Upper lobe of left lung (tissue), 6 donors: ENCODE measurements at regions not wholly inside any gene's neighbourhood (a gene's known extent, or its start where the extent isn't known, plus 50 kb on each side); places are given as distances from the start of the nearest gene placed in this dataset.

ENCODE experiments used
- ATAC-seq, 2 donors: fragments of 200-7000 bp; cut with Tn5 transposase; one replicate each; pipeline ENCODE4 v1.9.1; 2022; ENCODE audit warnings: mild to moderate bottlenecking in 2 of 2, moderate library complexity in 2 of 2; ENCODE audit not compliant: low FRiP score in 2 of 2
- DNase-seq, 2 donors: peaks; one replicate each; pipeline ENCODE4 v3.0.0-alpha.2; 2019 to 2020
- H3K27ac ChIP-seq, 4 donors: fragments of 200-600 bp; sonication (generic); one replicate each; pipeline ENCODE4 v1.5.1; 2016 to 2019
- H3K27me3 ChIP-seq, 4 donors: fragments of 200-600 bp; sonication (generic); one replicate each; pipeline ENCODE4 v1.5.1; 2017 to 2019
- H3K36me3 ChIP-seq, 4 donors: fragments of 200-600 bp; sonication (generic); one replicate each; pipeline ENCODE4 v1.5.1; 2016 to 2019
- H3K4me1 ChIP-seq, 4 donors: fragments of 200-600 bp; sonication (generic); one replicate each; pipeline ENCODE4 v1.5.1; 2018 to 2019
- H3K4me3 ChIP-seq, 4 donors: fragments of 200-600 bp; sonication (generic); one replicate each; pipeline ENCODE4 v1.5.1; 2017 to 2019; ENCODE audit warnings: mild to moderate bottlenecking in 2 of 4, moderate library complexity in 1 of 4
- H3K9me3 ChIP-seq, 4 donors: fragments of 200-600 bp; sonication (generic); one replicate each; pipeline ENCODE4 v1.5.1; 2018 to 2019
- CTCF ChIP-seq, 6 experiments: fragments of 450-650 bp in 4 of 6; fragments of 200-600 bp in 2 of 6; sonication (generic) in 2 of 6; IDR thresholded peaks; one replicate each; pipeline ENCODE4 v1.5.1; 2016 to 2019; ENCODE audit warnings: antibody characterized with exemption in 6 of 6
- EP300 ChIP-seq, 4 donors: sonication (generic); formaldehyde crosslinking; IDR thresholded peaks; one replicate each; pipeline ENCODE4 v1.5.1; 2017; ENCODE audit warnings: antibody characterized with exemption in 4 of 4, control low read depth in 2 of 4
- POLR2A ChIP-seq, 4 donors: fragments of 450-650 bp; IDR thresholded peaks; one replicate each; pipeline ENCODE4 v1.5.1; 2016 to 2017; ENCODE audit warnings: antibody characterized with exemption in 4 of 4, mild to moderate bottlenecking in 2 of 4
- POLR2AphosphoS5 ChIP-seq, 2 donors: sonication (generic); formaldehyde crosslinking; IDR thresholded peaks; one replicate each; pipeline ENCODE4 v1.5.1; 2017; ENCODE audit warnings: antibody characterized with exemption in 2 of 2
- WGBS, 2 donors: methylation state at CpG; one replicate each; pipeline ENCODE4 v1.1.5; 2017 to 2018; 5-methylcytosine and 5-hydroxymethylcytosine counted together
- donor health status: DM: no; HTN: no; CAD: no; lungs with moderate emphysema.
- donor health status: DM: no; HTN: yes; CAD: no; lungs with severe emphysema.

- no peak overlapping the region for H3K4me3 ChIP-seq
- ATAC-seq: no peak
- no peak overlapping the region for H3K27ac ChIP-seq
- 68 to 89% methylated on average over 1 of the region's 1 CpG for WGBS, 2 donors
- no peaks in the 10 kb centered on the region for H3K36me3 ChIP-seq
- TF ChIP-seq CTCF (IDR thresholded peaks at IDR 0.05) (no peak), POLR2AphosphoS5 (IDR thresholded peaks at IDR 0.05) (no peak), POLR2A (IDR thresholded peaks at IDR 0.05) (no peak), EP300 (IDR thresholded peaks at IDR 0.05) (no peak)
- H3K9me3 ChIP-seq: no peaks in the 10 kb centered on the region
- DNase-seq: no peak
- no peaks in the 10 kb centered on the region for H3K27me3 ChIP-seq
- no peaks in the 10 kb centered on the region for H3K4me1 ChIP-seq
Measured at GRCh38 chr3:80087767-80088166, 320.0 kb upstream of the ROBO1 start.

- Histone ChIP-seq H3K4me3 (no peak overlapping the region), H3K27me3 (no peaks in the 10 kb centered on the region), H3K27ac (no peak overlapping the region), H3K36me3 (no peaks in the 10 kb centered on the region), H3K4me1 (no peaks in the 10 kb centered on the region), H3K9me3 (no peaks in the 10 kb centered on the region)
- no peak for DNase-seq
- TF ChIP-seq POLR2AphosphoS5 (IDR thresholded peaks at IDR 0.05) (no peak), CTCF (IDR thresholded peaks at IDR 0.05) (no peak), POLR2A (IDR thresholded peaks at IDR 0.05) (no peak), EP300 (IDR thresholded peaks at IDR 0.05) (no peak)
- ATAC-seq: no peak
Measured at GRCh38 chr3:80086426-80086825, 318.6 kb upstream of the ROBO1 start.

- Histone ChIP-seq H3K27ac (no peak overlapping the region), H3K36me3 (no peaks in the 10 kb centered on the region), H3K4me3 (no peak overlapping the region), H3K9me3 (no peaks in the 10 kb centered on the region), H3K4me1 (no peaks in the 10 kb centered on the region), H3K27me3 (no peaks in the 10 kb centered on the region)
- no peak for TF ChIP-seq POLR2A (IDR thresholded peaks at IDR 0.05)
- no peak for TF ChIP-seq POLR2AphosphoS5 (IDR thresholded peaks at IDR 0.05)
- TF ChIP-seq EP300 (IDR thresholded peaks at IDR 0.05): no peak
- TF ChIP-seq CTCF (IDR thresholded peaks at IDR 0.05): no peak
- DNase-seq (no peak), ATAC-seq (no peak)
Measured at GRCh38 chr3:80079886-80080285, 312.1 kb upstream of the ROBO1 start.

- Histone ChIP-seq H3K36me3 (no peaks in the 10 kb centered on the region), H3K27ac (no peak overlapping the region), H3K27me3 (no peaks in the 10 kb centered on the region), H3K9me3 (no peaks in the 10 kb centered on the region), H3K4me1 (no peaks in the 10 kb centered on the region), H3K4me3 (no peak overlapping the region)
- ATAC-seq (no peak), DNase-seq (no peak)
- TF ChIP-seq CTCF (IDR thresholded peaks at IDR 0.05) (no peak), POLR2AphosphoS5 (IDR thresholded peaks at IDR 0.05) (no peak), EP300 (IDR thresholded peaks at IDR 0.05) (no peak), POLR2A (IDR thresholded peaks at IDR 0.05) (no peak)
- WGBS, 2 donors: 54 to 65% methylated on average over 3 of the region's 3 CpGs
Measured at GRCh38 chr3:80068459-80068858, 300.7 kb upstream of the ROBO1 start.

- Histone ChIP-seq H3K4me1 (no peaks in the 10 kb centered on the region), H3K36me3 (no peaks in the 10 kb centered on the region), H3K27ac (no peak overlapping the region), H3K27me3 (no peaks in the 10 kb centered on the region), H3K4me3 (no peak overlapping the region), H3K9me3 (no peaks in the 10 kb centered on the region)
- ATAC-seq (no peak), DNase-seq (peak in 1 of 2 donors; percentile 20)
- TF ChIP-seq POLR2A (IDR thresholded peaks at IDR 0.05): no peak
- TF ChIP-seq CTCF (IDR thresholded peaks at IDR 0.05): no peak
- no peak for TF ChIP-seq POLR2AphosphoS5 (IDR thresholded peaks at IDR 0.05)
- no peak for TF ChIP-seq EP300 (IDR thresholded peaks at IDR 0.05)
- 91 to 92% methylated on average over 8 of the region's 8 CpGs for WGBS, 2 donors
Measured at GRCh38 chr3:80063535-80063934, 295.7 kb upstream of the ROBO1 start.
